Activated CD8-positive, alpha-beta memory T cell treated with anti-CD3 and anti-CD28 coated beads for 4 hours (primary cell): ENCODE measurements at regions not wholly inside any gene's neighbourhood (a gene's known extent, or its start where the extent isn't known, plus 50 kb on each side); places are given as distances from the start of the nearest gene placed in this dataset.

Source experiments
- DNase-seq, 2 donors: peaks; one replicate each; pipeline ENCODE4 v3.0.0-alpha.2; 2020; ENCODE audit warnings: low read depth in 2 of 2

DNA sequence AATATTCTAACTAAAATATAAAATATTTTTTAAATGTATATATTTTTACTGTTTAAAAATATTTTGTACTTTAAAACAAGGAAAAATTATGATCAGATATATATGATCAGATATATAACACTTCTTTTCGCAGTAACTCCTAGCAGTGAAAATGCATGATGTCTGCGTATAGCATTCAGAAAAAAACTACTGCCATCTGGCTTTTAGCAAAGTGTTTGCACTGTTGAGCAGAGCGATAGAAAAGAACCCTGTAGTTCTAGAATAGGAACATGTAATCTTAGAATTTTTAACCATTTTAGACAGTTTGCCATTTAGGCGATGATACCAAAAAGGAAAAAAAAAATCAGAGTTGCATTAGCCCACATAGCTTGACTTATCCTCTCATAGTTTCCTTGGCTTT lies 370.4 kb upstream of the ANO3 start:
- DNase-seq = no peak

DNA sequence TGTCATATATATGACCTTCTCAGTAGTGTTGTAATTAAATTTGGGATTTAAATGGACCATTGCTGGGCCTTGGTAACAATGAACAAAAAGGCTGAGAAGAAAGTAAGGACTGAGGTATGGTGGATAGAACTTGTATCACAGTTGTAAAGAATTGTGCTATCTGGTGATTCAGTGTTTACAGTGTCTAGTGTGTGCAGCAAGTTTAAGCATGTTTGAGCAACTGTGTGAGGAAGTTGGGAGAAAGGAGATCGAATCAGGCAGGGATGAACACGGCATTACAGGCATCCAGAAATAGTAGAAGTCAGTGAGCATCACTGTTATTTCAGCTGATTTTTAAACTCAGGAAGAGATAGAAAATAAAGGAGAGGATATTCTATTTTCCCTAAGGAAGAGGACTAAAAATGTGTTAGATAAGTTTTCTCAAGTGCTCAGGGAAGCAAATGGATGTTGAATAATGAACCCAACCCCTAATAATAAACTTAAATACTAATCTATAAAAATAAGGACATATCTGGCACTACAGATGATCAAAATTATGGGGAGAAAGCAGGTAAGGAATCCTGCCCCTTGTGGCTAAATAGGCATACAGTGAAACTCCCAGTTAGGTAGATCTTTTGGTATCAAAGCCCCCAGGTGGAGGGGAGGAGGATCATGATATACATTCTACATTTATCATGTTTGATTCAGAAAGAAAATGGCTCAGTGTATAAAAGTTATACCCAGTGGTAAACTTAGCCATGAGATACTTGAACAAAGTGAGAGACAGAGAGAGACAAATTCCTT lies 361.0 kb upstream of the ANO3 start:
- no peak for DNase-seq

DNA sequence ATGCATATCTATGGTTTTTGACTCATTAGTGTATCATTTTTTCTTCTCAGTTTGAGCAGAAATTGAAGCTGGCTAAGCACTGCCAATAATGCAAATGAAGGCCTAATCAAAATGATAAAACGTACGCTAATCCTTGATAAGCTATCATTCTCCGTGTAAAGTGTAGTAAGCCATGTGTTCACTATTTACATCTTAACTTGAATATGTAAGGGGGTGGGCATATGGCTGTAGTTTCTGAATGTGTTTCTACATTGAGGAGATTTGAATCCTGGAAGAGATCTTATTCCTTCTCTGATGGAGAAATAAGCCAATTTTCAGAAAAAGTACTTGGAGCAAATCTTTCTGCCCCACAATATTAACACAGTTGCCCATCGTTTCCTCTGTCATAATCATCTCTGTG lies 351.8 kb upstream of the ANO3 start:
- no peak for DNase-seq

DNA sequence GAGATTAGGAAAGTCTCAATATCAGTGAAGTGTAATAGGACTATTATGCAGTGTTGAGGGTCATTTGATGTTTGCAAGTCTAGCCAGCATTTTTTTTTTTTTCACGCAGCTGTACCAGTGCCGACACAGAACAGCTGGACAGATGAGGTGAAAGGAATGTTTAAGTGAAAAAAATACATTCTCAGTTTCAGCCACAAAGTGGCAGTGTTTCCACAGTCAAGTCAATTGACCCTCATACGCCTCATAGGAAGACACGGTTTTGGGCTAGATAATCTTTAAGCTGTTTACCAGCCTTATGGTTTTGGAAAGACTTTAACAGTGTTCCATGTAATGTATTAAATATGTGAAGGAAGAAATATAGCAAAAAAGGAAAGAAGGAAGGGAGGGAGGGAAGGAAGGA lies 349.9 kb upstream of the ANO3 start:
- no peak for DNase-seq

DNA sequence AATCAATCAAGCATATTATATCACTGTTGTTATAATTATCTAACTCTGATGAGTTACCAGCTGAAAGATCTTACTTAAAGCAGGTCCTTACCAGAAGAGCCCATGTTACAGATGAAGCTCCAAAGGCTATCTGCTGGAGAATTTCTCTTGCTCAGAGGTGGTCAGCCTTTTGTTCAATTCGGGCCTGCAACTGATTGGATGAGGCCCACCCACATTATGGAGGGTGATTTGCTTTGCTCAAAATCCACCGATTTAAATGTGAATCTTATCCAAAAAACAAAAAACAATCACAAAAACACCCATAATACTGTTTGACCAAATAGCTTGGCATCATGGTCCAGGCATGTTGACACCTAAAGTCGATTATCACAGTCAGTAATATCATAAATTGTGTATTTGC lies 348.6 kb upstream of the ANO3 start:
- DNase-seq = no peak

DNA sequence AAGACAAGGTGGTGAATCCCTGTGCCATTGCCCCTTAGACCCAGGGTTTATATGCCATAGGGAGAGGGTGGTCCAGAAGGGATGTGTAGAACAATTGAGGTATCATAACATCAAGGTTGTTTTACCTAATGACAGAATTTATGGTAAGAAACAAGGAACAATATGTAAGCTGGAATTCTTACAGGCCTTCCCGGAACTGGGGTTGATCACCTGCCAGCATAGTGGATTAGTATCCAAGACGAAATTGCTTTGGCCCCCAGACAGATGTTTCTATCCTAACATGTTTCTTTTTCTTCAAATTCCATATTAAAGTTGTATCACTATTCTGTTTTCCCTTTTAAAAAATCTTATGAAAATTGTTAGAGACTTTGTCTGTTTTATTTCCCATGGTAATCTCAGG lies 343.8 kb upstream of the ANO3 start:
- no peak for DNase-seq

DNA sequence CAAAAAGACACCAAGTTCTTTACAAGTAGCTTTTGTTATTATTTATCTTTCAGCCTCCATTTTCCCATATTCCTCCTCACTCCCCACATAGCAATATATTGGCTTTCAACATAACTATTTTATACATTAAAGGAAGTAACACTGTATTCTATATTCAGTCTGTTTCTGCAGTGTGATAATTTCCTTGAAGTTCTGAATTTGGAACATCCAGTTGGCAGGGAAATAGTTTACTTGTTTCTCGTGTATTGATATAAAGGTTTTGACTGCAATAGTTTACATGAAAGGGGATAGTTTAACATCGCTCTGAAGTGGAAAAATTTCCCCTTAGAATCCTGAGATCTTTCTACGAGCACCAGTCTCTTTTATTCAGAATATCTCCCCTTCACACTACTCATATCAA lies 341.5 kb upstream of the ANO3 start:
- no peak for DNase-seq

DNA sequence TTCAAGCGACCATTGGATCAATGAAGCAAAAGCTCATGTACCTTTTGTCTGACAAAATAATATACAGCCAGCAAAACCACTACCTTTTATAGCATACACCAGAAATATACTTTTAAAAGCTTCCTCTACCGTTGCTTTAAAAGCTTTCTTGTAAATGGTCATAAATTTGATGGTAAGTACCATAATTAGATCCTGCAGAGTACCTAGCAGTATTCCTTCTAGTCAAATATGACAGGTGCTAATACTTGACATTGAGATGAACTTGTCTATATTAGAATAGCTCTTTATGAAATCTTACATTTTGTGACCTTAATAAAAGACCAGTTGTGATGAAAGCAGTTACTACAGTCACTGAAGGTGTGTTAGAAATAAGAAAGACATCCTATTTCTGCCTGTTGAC lies 340.5 kb upstream of the ANO3 start:
- no peak for DNase-seq

DNA sequence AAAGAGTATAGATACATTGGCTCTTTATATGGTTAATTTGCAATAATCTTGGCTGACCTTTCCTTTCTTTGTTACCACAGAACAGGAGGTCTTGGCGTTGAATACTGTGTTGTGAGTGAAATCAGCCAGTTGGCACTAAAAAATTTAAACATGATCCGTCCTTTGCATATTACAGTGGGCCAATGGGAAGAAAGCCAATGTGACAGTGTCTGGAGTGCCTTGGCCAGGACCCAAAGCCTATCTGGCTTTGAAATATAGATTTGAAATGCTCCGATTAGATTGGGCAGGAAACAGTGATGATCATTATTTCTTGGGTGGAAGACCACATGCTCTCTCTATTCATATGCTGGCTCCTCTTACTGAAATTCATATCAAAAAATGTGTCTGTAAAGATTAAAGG lies 339.6 kb upstream of the ANO3 start:
- DNase-seq = no peak

DNA sequence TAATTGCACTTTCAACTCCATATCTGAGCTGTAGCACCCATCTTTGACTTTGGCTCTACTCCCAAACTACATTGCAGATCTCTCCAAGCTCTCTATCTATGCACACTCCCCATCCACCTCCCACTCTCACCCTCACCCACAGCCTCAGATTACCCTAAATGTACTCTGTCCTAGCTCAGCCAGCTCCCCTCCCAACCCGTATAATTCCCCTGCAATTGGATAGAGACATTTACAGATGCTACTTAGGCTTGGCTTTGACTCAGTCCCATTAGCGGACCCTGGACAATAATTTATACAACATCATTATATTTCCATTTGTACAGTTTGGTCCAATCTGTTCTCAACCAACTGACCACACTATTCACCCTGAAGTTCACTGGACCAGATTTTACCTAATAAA lies 338.9 kb upstream of the ANO3 start:
- no peak for DNase-seq

DNA sequence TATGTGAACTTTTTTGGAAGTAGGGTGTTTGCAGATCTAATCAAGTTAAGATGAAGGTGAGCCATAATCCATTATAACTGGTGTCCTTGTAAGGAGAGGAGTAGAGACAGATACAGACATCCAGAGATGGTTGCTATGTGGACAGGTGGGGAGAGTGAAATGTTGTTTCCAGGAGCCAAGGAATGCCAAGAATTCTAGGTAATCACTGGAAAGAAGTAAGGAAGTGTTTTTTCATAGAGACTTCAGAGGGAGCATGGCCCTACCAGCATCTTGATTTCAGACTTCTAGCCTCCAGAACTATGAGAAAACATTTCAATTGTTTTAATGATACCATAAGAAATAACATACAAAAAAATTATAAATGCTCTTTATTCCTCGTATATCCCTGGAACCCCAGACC lies 320.5 kb upstream of the ANO3 start:
- no peak for DNase-seq

DNA sequence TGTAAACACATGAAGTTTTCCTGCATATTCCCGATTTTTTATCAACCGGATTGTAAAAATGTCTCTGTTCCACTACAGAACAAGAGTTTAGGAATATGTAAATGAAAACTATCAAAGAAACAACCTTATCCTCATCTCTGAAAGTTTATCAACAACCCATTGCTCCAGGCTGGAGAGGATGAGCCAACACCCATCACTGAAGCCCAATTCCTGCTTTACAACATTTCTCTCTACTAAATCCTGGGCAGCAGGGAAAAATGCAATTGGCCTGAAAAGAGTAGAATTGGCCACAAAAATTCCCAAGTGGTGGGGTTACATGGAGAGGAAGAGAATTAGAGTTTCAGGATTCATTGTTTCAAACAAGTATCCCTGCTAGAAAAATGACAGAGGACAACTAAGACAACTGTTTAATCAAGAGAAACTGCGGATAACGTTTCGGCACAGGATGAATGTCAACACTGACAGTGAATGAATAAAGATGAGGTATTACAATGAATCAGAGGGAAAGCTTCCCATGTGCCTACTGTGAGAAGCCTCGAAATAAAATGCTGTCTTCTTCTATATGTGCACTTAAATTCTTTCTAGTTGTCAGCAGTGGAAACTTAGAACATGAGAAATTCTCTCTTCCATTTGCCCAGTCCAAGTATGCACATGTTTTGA lies 317.3 kb upstream of the ANO3 start:
- DNase-seq = no peak

DNA sequence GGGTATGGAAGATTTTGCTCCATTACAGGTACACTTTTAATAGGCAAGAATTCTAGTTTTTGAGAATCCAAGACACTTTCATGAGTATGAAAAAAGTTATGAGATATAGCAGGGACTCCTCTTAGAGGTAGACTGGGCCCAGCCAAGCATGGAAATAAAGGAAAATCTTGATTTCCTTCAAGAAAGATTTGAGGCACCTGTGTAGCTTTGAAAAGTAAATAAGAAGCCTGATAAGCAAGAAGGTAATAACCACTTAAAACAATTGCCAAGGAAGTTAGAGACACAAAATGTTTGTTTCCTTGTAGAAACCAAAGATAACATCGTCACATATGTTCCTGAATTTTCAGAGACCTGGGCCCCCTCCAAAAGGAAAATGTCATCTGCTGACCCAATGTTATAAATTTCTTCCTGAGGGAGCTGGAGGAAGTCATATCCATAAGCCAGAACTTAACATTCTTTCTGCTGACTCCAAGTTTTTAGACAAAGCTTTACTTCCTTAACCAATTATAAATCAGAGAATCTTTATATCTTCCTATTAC lies 314.5 kb upstream of the ANO3 start:
- no peak for DNase-seq

DNA sequence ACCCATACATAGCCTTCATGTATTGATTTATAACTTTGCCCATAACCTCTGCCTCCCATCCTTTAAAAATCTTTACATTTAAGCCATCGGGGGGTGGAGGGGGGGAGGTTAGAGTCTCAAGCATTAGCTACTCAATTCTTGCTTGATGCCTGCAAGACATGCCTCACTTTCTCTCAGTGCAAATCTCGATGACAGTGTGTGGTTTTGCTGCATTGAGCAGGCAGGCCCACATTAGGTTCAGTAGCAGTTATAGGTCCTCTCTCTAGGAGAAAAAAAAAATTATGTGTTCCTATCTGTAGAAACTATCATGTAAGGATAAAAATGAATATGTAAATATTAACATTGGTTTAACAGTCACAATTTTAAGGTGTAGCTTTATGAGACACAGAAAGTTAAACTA lies 314.0 kb upstream of the ANO3 start:
- no peak for DNase-seq

DNA sequence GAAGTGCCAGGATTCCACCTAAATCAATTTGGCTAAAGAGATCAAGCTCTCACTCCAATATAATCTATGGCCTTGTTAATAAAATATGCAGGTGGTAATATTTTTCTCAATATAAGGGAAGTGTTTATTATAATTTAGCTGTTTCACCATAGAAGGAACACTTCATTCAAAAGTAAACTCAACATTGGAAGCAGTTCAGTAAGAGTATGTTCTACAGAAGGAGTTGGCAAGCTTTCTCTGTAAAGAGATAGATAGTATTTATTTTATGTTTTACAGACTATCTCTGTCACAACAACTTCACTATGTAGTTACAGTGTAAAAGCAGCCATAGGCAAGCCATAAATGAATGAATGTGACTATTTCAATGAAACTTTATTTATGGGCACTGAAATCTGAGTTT lies 313.6 kb upstream of the ANO3 start:
- DNase-seq = no peak

DNA sequence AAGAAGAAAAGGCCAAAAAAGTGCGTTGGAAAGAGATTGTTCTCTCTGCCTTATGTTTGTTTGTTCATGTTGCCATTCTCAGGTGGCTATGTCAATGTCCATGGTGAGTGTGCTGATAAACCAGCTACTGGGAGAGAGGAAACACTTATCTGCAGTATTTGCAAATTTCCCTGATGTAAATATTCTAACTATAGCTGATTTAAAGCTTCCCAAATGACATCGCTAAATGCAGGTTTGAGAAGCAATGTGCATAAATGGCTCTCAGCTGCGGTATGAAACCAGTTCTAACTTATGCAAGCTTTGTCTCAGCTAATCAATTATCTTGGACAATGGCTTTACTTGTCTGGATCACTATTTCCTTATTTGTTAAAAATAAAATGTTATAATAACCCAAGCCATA lies 312.5 kb upstream of the ANO3 start:
- no peak for DNase-seq

DNA sequence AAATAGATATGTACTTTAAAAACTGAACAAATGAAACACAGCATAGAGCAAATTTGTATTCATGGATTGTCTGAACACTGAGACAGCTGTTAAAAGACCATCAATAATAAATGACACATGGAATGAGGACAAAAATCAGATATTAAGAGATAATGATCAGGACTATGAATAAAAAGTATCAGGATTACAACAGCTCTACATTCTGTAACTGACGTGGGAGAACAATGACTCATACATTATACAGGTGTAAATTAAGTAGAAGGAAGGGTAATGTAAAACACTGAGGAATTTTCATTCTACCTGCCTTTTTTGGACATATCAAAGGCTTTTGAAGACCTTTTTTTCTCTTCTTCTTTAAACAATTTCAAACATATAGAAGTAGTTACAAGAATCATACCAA lies 310.9 kb upstream of the ANO3 start:
- DNase-seq = no peak

DNA sequence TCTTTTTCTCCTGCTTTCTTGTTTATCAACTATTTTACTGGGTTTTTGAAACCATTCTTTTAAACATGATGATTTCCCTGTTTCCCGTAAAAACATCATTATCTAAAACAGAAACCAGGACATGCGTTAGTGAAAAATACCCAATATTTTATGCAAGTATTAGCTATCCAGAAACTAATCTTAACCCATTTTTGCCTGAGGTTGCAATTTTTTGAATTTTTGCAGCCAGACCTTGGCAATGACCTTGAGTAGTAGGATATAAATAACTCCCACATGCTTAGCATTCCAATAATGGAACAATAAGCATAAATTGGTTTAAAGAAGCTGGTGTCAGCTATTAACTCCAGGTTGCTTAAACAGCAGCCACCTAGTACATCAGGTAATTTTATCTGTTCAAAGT lies 308.9 kb upstream of the ANO3 start:
- DNase-seq = no peak

DNA sequence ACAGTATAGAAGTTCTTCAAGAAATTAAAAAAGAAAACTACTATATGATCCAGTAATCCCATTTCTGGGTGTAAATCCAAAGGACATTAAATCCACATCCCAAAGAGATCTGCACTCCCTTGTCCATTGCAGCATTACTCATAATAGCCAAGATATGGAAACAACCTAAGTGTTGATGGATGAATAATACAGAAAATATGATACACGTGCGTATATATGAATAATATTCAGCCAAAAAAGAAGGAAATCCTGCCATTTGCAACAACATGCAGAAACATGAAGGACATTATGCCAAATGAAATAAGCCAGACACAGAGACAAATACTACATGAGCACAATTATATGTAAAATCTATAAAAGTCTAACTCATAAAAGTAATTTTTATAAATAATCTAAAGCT lies 306.3 kb upstream of the ANO3 start:
- DNase-seq = no peak

DNA sequence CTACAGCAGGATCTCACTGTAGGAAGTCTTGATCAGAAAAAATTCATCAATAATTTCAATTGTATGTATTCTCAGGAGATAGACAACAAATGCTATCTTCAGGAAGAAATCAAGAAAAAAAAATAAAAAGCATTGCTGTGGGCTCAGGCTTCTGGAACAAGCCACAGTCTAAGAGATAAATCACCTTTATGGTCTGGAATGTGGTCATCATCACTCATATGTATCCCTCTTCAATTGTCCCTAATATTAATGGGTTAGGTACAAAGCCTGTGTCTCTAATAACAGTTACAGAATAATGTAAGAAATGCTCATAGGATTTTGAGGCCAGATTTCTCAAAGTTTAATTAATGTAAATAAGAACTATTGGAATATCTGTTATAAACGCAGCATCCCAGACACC lies 305.9 kb upstream of the ANO3 start:
- DNase-seq = no peak

DNA sequence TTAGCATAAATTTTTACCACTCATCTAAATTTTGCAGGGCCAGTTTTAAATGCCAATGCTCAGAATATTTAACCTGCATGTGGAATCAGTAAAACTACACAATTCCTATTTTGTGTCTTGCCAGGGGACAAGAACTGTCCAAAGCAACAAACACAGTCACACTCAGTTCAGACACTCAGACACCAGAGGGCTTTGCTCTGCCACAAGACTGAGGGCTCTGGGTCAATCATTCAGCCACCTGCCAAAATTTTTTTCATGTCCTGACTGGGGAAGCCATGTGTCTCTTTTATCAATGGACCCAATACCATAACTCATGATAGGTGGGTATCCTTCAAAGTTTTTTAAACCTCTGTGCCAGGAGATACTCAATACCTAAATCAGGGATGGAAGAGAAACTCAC lies 304.0 kb upstream of the ANO3 start:
- no peak for DNase-seq

DNA sequence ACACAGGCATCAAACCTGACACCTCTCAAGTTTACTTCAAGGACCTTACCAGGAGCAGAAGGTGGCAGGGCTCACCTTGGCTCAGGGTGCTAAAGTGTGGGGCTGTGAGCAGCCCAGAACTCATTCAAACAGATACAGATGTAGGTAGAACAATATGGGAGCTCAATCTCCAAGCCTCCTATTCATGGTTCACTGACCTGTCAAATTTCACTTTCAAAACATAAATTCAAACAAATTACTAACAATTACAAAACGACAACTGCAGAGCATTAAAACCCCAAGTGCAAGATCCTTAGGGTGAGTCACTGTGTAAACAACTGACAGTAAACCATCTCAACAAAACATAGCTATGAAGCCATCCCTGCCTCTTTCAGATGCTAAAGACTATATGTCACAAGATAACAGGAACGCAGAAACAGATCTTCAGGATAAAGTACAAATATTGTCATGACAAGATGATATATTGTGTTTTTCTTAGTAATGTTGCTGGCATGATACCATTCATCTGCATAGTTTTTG lies 303.5 kb upstream of the ANO3 start:
- no peak for DNase-seq

DNA sequence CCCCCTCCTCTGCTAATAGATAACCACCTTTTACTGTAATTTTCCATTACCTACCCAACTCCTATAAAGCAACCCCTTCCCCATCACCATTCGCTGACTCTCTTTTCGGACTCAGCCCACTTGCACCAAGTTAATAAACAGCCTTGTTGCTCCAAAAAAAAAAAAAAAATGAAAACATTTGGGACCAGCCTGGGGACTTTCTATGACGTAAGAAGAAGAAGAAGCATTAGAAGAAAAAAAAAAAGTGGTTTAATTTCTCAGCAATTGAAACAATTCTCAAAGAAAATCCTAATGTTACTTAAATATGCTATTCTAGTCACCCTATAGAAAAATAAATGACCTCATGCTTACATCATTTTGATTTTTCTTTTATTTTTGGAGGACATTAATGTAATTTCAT lies 301.5 kb upstream of the ANO3 start:
- no peak for DNase-seq
